H1 (cell line): ENCODE measurements at regions not wholly inside any gene's neighbourhood (a gene's known extent, or its start where the extent isn't known, plus 50 kb on each side); places are given as distances from the start of the nearest gene placed in this dataset.

Experiments
- CTCF ChIA-PET: fragments of 300-600 bp; sonication (Branson Sonifier 250); formaldehyde crosslinking; loops from one replicate; lab custom pipeline; 2021; ENCODE audit not compliant: partially characterized antibody; lab: Charles Lee
- POLR2A ChIA-PET: fragments of 300-600 bp; sonication (Branson Sonifier 250); formaldehyde crosslinking; loops from one replicate; lab custom pipeline; 2021; ENCODE audit warnings: inconsistent platforms; ENCODE audit not compliant: partially characterized antibody; lab: Charles Lee
- DNase-seq, 2 experiments: peaks; one replicate each; pipeline versions ENCODE4 v3.0.0 to v3.0.0-alpha.2; 2010 to 2022; ENCODE audit warnings: low spot score in 2 of 2, low read depth in 1 of 2, mixed read lengths in 1 of 2
- FAIRE-seq: peaks from 2 replicates; lab custom pipeline; 2011; peaks lifted over from hg19 to GRCh38; lab: Jason Lieb, UNC
- H2AFZ ChIP-seq: 2 replicates; pipeline ENCODE4 v1.8.1; 2012; ENCODE audit warnings: low read length, inconsistent platforms
- H2AK5ac ChIP-seq: 2 replicates; pipeline ENCODE4 v1.6.1; 2013; ENCODE audit warnings: low read depth, low read length
- H2BK120ac ChIP-seq: replicated peaks from 2 replicates; pipeline ENCODE3; 2013; ENCODE audit warnings: low read depth, low read length, inconsistent platforms
- H2BK12ac ChIP-seq: 2 replicates; pipeline ENCODE4 v1.6.1; 2013; ENCODE audit warnings: low read depth, low read length
- H2BK15ac ChIP-seq: 2 replicates; pipeline ENCODE4 v1.6.1; 2013; ENCODE audit warnings: low read length
- H2BK20ac ChIP-seq: 2 replicates; pipeline ENCODE4 v1.6.1; 2013; ENCODE audit warnings: low read length
- H2BK5ac ChIP-seq: 2 replicates; pipeline ENCODE4 v1.6.1; 2013; ENCODE audit warnings: low read depth, low read length
- H3K14ac ChIP-seq: 2 replicates; pipeline ENCODE4 v1.6.1; 2013; ENCODE audit warnings: inconsistent platforms; ENCODE audit not compliant: insufficient read length
- H3K18ac ChIP-seq: 2 replicates; pipeline ENCODE4 v1.6.1; 2013; ENCODE audit warnings: low read length; ENCODE audit errors: extremely low read depth
- H3K23ac ChIP-seq: 2 replicates; pipeline ENCODE4 v1.6.1; 2013; ENCODE audit warnings: inconsistent platforms; ENCODE audit not compliant: insufficient read length
- H3K23me2 ChIP-seq: 2 replicates; pipeline ENCODE4 v1.6.1; 2013; ENCODE audit warnings: low read depth, low read length
- H3K27ac ChIP-seq: 2 replicates; pipeline ENCODE4 v1.6.1; 2011; ENCODE audit warnings: low read depth, low read length, inconsistent platforms
- H3K27me3 ChIP-seq, 4 experiments: replicated peaks in 1 of 4; 1 replicate in 1 of 4; 2 replicates in 3 of 4; pipeline versions ENCODE4 v1.6.1 to v1.8.1; 2011 to 2013; ENCODE audit warnings: low read length in 3 of 4, mild to moderate bottlenecking in 3 of 4, inconsistent platforms in 2 of 4, mixed read lengths in 2 of 4, moderate library complexity in 1 of 4; ENCODE audit not compliant: control insufficient read depth in 3 of 4, insufficient read depth in 3 of 4; ENCODE audit errors: extremely low read depth in 1 of 4
- H3K36me3 ChIP-seq, 4 experiments: 2 replicates each; pipeline versions ENCODE4 v1.6.1 to v1.8.1; 2011 to 2013; ENCODE audit warnings: mild to moderate bottlenecking in 4 of 4, low read length in 3 of 4, moderate library complexity in 2 of 4, control low read depth in 1 of 4, inconsistent platforms in 1 of 4; ENCODE audit not compliant: insufficient read depth in 4 of 4, control insufficient read depth in 2 of 4
- H3K4ac ChIP-seq: replicated peaks from 2 replicates; pipeline ENCODE3; 2013; ENCODE audit warnings: low read length, low read depth, mixed read lengths, inconsistent platforms; ENCODE audit not compliant: insufficient read length
- H3K4me1 ChIP-seq, 4 experiments: replicated peaks in 1 of 4; 1 replicate in 1 of 4; 2 replicates in 3 of 4; pipeline versions ENCODE4 v1.6.1 to v1.8.1; 2011 to 2013; ENCODE audit warnings: low read length in 3 of 4, inconsistent platforms in 2 of 4, mixed read lengths in 1 of 4; ENCODE audit not compliant: insufficient read depth in 4 of 4, control insufficient read depth in 3 of 4
- H3K4me2 ChIP-seq, 2 experiments: 2 replicates each; pipeline versions ENCODE4 v1.6.1 to v1.8.1; 2011 to 2013; ENCODE audit warnings: low read depth in 2 of 2, low read length in 2 of 2, control low read depth in 1 of 2, inconsistent platforms in 1 of 2, mild to moderate bottlenecking in 1 of 2; ENCODE audit not compliant: insufficient read depth in 1 of 2
- H3K4me3 ChIP-seq, 4 experiments: fragments of 200-600, 300-600 bp in 1 of 4; sonication (generic), shearing (Covaris generic), sonication (Bioruptor Twin) in 1 of 4; 2 replicates each; pipeline versions ENCODE4 v1.5.1 to v1.8.1; 2011 to 2016; ENCODE audit warnings: low read length in 4 of 4, low read depth in 3 of 4, control low read depth in 2 of 4, inconsistent platforms in 2 of 4, mild to moderate bottlenecking in 2 of 4, mixed read lengths in 1 of 4, moderate library complexity in 1 of 4; ENCODE audit not compliant: insufficient read depth in 2 of 4; ENCODE audit errors: extremely low read depth in 1 of 4
- H3K56ac ChIP-seq: replicated peaks from 2 replicates; pipeline ENCODE3; 2013; ENCODE audit warnings: low read depth, mild to moderate bottlenecking, mixed read lengths, low read length, inconsistent platforms; ENCODE audit not compliant: insufficient read length
- H3K79me1 ChIP-seq: 2 replicates; pipeline ENCODE4 v1.6.1; 2013; ENCODE audit warnings: low read depth, low read length, control low read depth
- H3K79me2 ChIP-seq, 2 experiments: 2 replicates each; pipeline versions ENCODE4 v1.6.1 to v1.8.1; 2012 to 2013; ENCODE audit warnings: low read length in 2 of 2, mild to moderate bottlenecking in 2 of 2, inconsistent platforms in 1 of 2; ENCODE audit not compliant: insufficient read depth in 2 of 2, control insufficient read depth in 1 of 2
- H3K9ac ChIP-seq, 4 experiments: replicated peaks in 1 of 4; 1 replicate in 1 of 4; 2 replicates in 3 of 4; pipeline versions ENCODE4 v1.6.1 to v1.8.1; 2011 to 2013; ENCODE audit warnings: low read depth in 3 of 4, low read length in 3 of 4, control low read depth in 2 of 4, mild to moderate bottlenecking in 2 of 4, moderate library complexity in 2 of 4, inconsistent platforms in 1 of 4; ENCODE audit errors: extremely low read depth in 1 of 4
- H3K9me3 ChIP-seq, 2 experiments: 2 replicates each; pipeline versions ENCODE4 v1.6.1 to v1.8.1; 2012 to 2013; ENCODE audit warnings: mild to moderate bottlenecking in 2 of 2, moderate library complexity in 2 of 2, control low read depth in 1 of 2, inconsistent platforms in 1 of 2, low read depth in 1 of 2, low read length in 1 of 2, mixed read lengths in 1 of 2; ENCODE audit not compliant: insufficient read depth in 2 of 2
- H4K20me1 ChIP-seq, 2 experiments: replicated peaks in 1 of 2; 2 replicates each; pipeline versions ENCODE3 to v1.8.1; 2011 to 2013; ENCODE audit warnings: inconsistent platforms in 2 of 2, low read length in 2 of 2, mild to moderate bottlenecking in 1 of 2; ENCODE audit not compliant: insufficient read depth in 2 of 2, control insufficient read depth in 1 of 2
- H4K5ac ChIP-seq: 2 replicates; pipeline ENCODE4 v1.6.1; 2013; ENCODE audit warnings: low read length, low read depth, mixed read lengths, inconsistent platforms; ENCODE audit not compliant: insufficient read length
- H4K8ac ChIP-seq: 2 replicates; pipeline ENCODE4 v1.8.0; 2013; ENCODE audit warnings: mild to moderate bottlenecking, moderate library complexity, low read length, inconsistent platforms; ENCODE audit not compliant: insufficient read depth; ENCODE audit errors: extremely low read depth
- H4K91ac ChIP-seq: replicated peaks from 2 replicates; pipeline ENCODE3; 2013; ENCODE audit warnings: low read length, mixed read lengths, inconsistent platforms; ENCODE audit not compliant: insufficient read length
- ZNF274 ChIP-seq: IDR thresholded peaks from 2 replicates; pipeline ENCODE4 v1.7.0; 2012; ENCODE audit warnings: low read length, borderline replicate concordance; ENCODE audit errors: extremely low read depth
- WGBS, 2 experiments: shearing (Covaris generic) in 1 of 2; methylation state at CpG; one replicate each; pipeline versions ENCODE4 v1.1.6 to v1.1.7; 2013 to 2015; ENCODE audit warnings: low lambda C conversion rate in 2 of 2, mixed read lengths in 2 of 2, inconsistent platforms in 1 of 2, low coverage in 1 of 2, missing lambda C conversion rate in 1 of 2; ENCODE audit not compliant: insufficient replicate concordance in 2 of 2, insufficient coverage in 1 of 2, insufficient read length in 1 of 2; ENCODE audit errors: extremely low coverage in 1 of 2, missing lambda C conversion rate in 1 of 2; 5-methylcytosine and 5-hydroxymethylcytosine counted together

- no peak overlapping the region for H3K18ac ChIP-seq
- H3K14ac ChIP-seq, result no peak overlapping the region
- H2BK5ac ChIP-seq, result no peak overlapping the region
- H3K9me3 ChIP-seq, result peaks cover 2 to 16% of the 10 kb centered on the region in 2 experiments; a peak in 3 of 4 replicates
- H4K91ac ChIP-seq, result no peak overlapping the region
- H3K4ac ChIP-seq, result no peak overlapping the region
- no peak overlapping the region for H2AK5ac ChIP-seq
- H2BK120ac ChIP-seq, result no peak overlapping the region
- DNase-seq (no peak), FAIRE-seq (no peak)
- H4K5ac ChIP-seq, result no peak overlapping the region
- ChIA-PET POLR2A (no interaction called here), CTCF (no interaction called here)
- no peak overlapping the region for H3K9ac ChIP-seq
- H3K27ac ChIP-seq, result no peak overlapping the region
- H3K79me2 ChIP-seq, result no peaks in the 10 kb centered on the region
- no peaks in the 10 kb centered on the region for H3K4me1 ChIP-seq
- no peak overlapping the region for H3K23ac ChIP-seq
- H3K36me3 ChIP-seq, result no peaks in the 10 kb centered on the region
- H2AFZ ChIP-seq, result no peak overlapping the region
- no peak overlapping the region for H3K4me2 ChIP-seq
- H2BK12ac ChIP-seq, result no peak overlapping the region
- no peak overlapping the region for H3K4me3 ChIP-seq
- H3K23me2 ChIP-seq, result no peaks in the 10 kb centered on the region
- no peak overlapping the region for H2BK15ac ChIP-seq
- H2BK20ac ChIP-seq, result no peak overlapping the region
- no peak overlapping the region for H4K8ac ChIP-seq
- WGBS, 2 experiments, result 93% methylated on average over 1 of the region's 1 CpG; no CpG with 5 or more reads in 1 of the 2 experiments
- H3K56ac ChIP-seq, result no peak overlapping the region
- no peaks in the 10 kb centered on the region for H3K79me1 ChIP-seq
- no peaks in the 10 kb centered on the region for H4K20me1 ChIP-seq
- no peaks in the 10 kb centered on the region for H3K27me3 ChIP-seq
- no peak for TF ChIP-seq ZNF274
These were observed 356.5 kb downstream of the CDH9 start for GRCh38 chr5:26681861-26682260.
